HepG2 (cell line): ENCODE measurements at regions not wholly inside any gene's neighbourhood (a gene's known extent, or its start where the extent isn't known, plus 50 kb on each side); places are given as distances from the start of the nearest gene placed in this dataset.

ENCODE experiments used
- ATAC-seq: fragments of 200-7000 bp; cut with Tn5 transposase; 3 replicates; pipeline ENCODE4 v1.9.1; 2020; ENCODE audit warnings: mild to moderate bottlenecking, moderate library complexity
- BruUV-seq: library from RNA; stranded (reverse); fragments of 400-500 nt; replicated peaks from 2 replicates; lab custom pipeline; 2021; lab: Mats Ljungman, UMichigan
- CTCF ChIA-PET: fragments of 300-600 bp; formaldehyde crosslinking; extraction: SDS; loops from one replicate; lab custom pipeline; 2021; ENCODE audit warnings: low total read pairs, inconsistent platforms, low intra/inter-chr PET ratio; lab: Yijun Ruan, JAX
- POLR2A ChIA-PET: fragments of 350-600 bp; sonication (Branson Sonifier 250); formaldehyde crosslinking; loops from one replicate; lab custom pipeline; 2020; ENCODE audit warnings: antibody characterized with exemption, inconsistent platforms; lab: Yijun Ruan, JAX
- DNase-seq: peaks from one replicate; pipeline ENCODE4 v3.0.0-alpha.2; 2015; ENCODE audit warnings: low spot score
- FAIRE-seq: peaks from 3 replicates; lab custom pipeline; 2011; peaks lifted over from hg19 to GRCh38; lab: Jason Lieb, UNC
- H2AFZ ChIP-seq: one replicate; pipeline ENCODE4 v1.6.1; 2011; ENCODE audit warnings: low read length, inconsistent platforms
- H3K27ac ChIP-seq: fragments of 300-600 bp; 3 replicates; pipeline ENCODE4 v1.8.0; 2011; ENCODE audit warnings: mixed run types, mild to moderate bottlenecking, mixed read lengths, low read length, inconsistent platforms; ENCODE audit not compliant: insufficient read depth; ENCODE audit errors: extremely low read length
- H3K27me3 ChIP-seq, 2 experiments: fragments of 200-600 bp in 1 of 2; 2 replicates in 1 of 2; 3 replicates in 1 of 2; pipeline versions ENCODE4 v1.6.0 to v1.8.0; 2011; ENCODE audit warnings: low read length in 2 of 2, mild to moderate bottlenecking in 2 of 2, moderate library complexity in 2 of 2, inconsistent platforms in 1 of 2; ENCODE audit not compliant: insufficient read depth in 2 of 2, control insufficient read depth in 1 of 2
- H3K36me3 ChIP-seq, 2 experiments: fragments of 200-600 bp in 1 of 2; replicated peaks in 1 of 2; 2 replicates in 1 of 2; 3 replicates in 1 of 2; pipeline versions ENCODE4 v1.5.1 to v1.8.0; 2011; ENCODE audit warnings: low read length in 2 of 2, inconsistent platforms in 1 of 2; ENCODE audit not compliant: insufficient read depth in 2 of 2, control insufficient read depth in 1 of 2
- H3K4me1 ChIP-seq: 2 replicates; pipeline ENCODE4 v1.5.1; 2012; ENCODE audit warnings: low read length, inconsistent platforms; ENCODE audit not compliant: insufficient read depth
- H3K4me2 ChIP-seq: 2 replicates; pipeline ENCODE4 v1.6.0; 2011; ENCODE audit warnings: low read depth, low read length, inconsistent platforms
- H3K4me3 ChIP-seq, 3 experiments: fragments of 200-600 bp in 1 of 3; sonication (generic), shearing (Covaris generic) in 1 of 3; replicated peaks in 1 of 3; 2 replicates each; pipeline ENCODE4 v1.5.1; 2011 to 2016; ENCODE audit warnings: low read length in 3 of 3, inconsistent platforms in 2 of 3, low read depth in 2 of 3, mild to moderate bottlenecking in 2 of 3, control low read depth in 1 of 3, mixed read lengths in 1 of 3; ENCODE audit not compliant: insufficient read depth in 1 of 3
- H3K79me2 ChIP-seq: one replicate; pipeline ENCODE4 v1.6.1; 2011; ENCODE audit warnings: low read length, inconsistent platforms; ENCODE audit not compliant: insufficient read depth
- H3K9ac ChIP-seq: 2 replicates; pipeline ENCODE4 v1.6.0; 2011; ENCODE audit warnings: mild to moderate bottlenecking, low read depth, low read length, inconsistent platforms; ENCODE audit not compliant: insufficient read depth
- H3K9me3 ChIP-seq: 2 replicates; pipeline ENCODE4 v1.5.1; 2012; ENCODE audit warnings: mild to moderate bottlenecking, low read length
- H4K20me1 ChIP-seq: 2 replicates; pipeline ENCODE4 v1.6.0; 2011; ENCODE audit warnings: inconsistent platforms, mild to moderate bottlenecking, low read length, moderate library complexity; ENCODE audit not compliant: insufficient read depth
- AGO1 ChIP-seq: fragments of 200-400 bp; formaldehyde crosslinking; IDR thresholded peaks from 2 replicates; pipeline ENCODE4 v1.6.1; 2017; ENCODE audit warnings: mild to moderate bottlenecking, low read depth, low read length, moderate library complexity; ENCODE audit not compliant: poor library complexity, severe bottlenecking
- ATF7-NPFF ChIP-seq: sonication (generic); formaldehyde crosslinking; IDR thresholded peaks from 2 replicates; pipeline ENCODE4 v1.8.1; 2023; ENCODE audit warnings: mild to moderate bottlenecking, low read depth, missing genetic modification reagents, moderate library complexity
- ELF1 ChIP-seq: sonication (generic); formaldehyde crosslinking; IDR thresholded peaks from 2 replicates; pipeline ENCODE4 v1.4.0; 2020; ENCODE audit warnings: missing genetic modification reagents
- HBP1 ChIP-seq: IDR thresholded peaks from 2 replicates; pipeline ENCODE4 v1.6.1; 2016; ENCODE audit warnings: low read depth, control low read depth
- HNRNPH1 ChIP-seq: fragments of 200-400 bp; formaldehyde crosslinking; optimal IDR thresholded peaks from 2 replicates; pipeline ENCODE3; 2017; ENCODE audit warnings: mild to moderate bottlenecking, low read depth, low read length
- HNRNPLL ChIP-seq: fragments of 200-400 bp; formaldehyde crosslinking; IDR thresholded peaks from 2 replicates; pipeline ENCODE4 v1.6.1; 2017; ENCODE audit warnings: mild to moderate bottlenecking, low read depth, low read length; ENCODE audit not compliant: poor library complexity, severe bottlenecking
- MTA3 ChIP-seq: sonication (generic); formaldehyde crosslinking; IDR thresholded peaks from 2 replicates; pipeline ENCODE4 v1.4.0; 2020; ENCODE audit warnings: missing genetic modification reagents
- NPAS2 ChIP-seq: sonication (generic); formaldehyde crosslinking; IDR thresholded peaks from 2 replicates; pipeline ENCODE4 v1.8.0; 2022; ENCODE audit warnings: mild to moderate bottlenecking, missing genetic modification reagents, borderline replicate concordance
- REST ChIP-seq, 2 experiments: IDR thresholded peaks; 2 replicates each; pipeline ENCODE4 v1.6.1; 2011 to 2012; ENCODE audit warnings: low read length in 2 of 2, borderline replicate concordance in 1 of 2, low read depth in 1 of 2, mild to moderate bottlenecking in 1 of 2, moderate library complexity in 1 of 2
- RNF2 ChIP-seq: fragments of 450-650 bp; conservative IDR thresholded peaks from 2 replicates; pipeline ENCODE4 v1.6.1; 2016; ENCODE audit warnings: low read depth
- SRF ChIP-seq: IDR thresholded peaks from 2 replicates; pipeline ENCODE4 v1.6.1; 2011; ENCODE audit warnings: mild to moderate bottlenecking, low read depth, low read length, moderate library complexity
- TP53 ChIP-seq: sonication (generic); formaldehyde crosslinking; conservative IDR thresholded peaks from 2 replicates; pipeline ENCODE4 v1.4.0; 2020; ENCODE audit warnings: missing genetic modification reagents
- U2AF2 ChIP-seq: fragments of 200-400 bp; formaldehyde crosslinking; IDR thresholded peaks from 2 replicates; pipeline ENCODE4 v1.6.1; 2017; ENCODE audit warnings: low read depth, mild to moderate bottlenecking, low read length
- XBP1 ChIP-seq: sonication (generic); formaldehyde crosslinking; IDR thresholded peaks from 2 replicates; pipeline ENCODE4 v1.5.0; 2020; ENCODE audit warnings: missing genetic modification reagents
- ZFP36L1 ChIP-seq: sonication (generic); formaldehyde crosslinking; IDR thresholded peaks from 2 replicates; pipeline ENCODE4 v1.8.0; 2022; ENCODE audit warnings: mild to moderate bottlenecking, missing genetic modification reagents, moderate library complexity
- ZNF234 ChIP-seq: sonication (generic); formaldehyde crosslinking; conservative IDR thresholded peaks from 2 replicates; pipeline ENCODE4 v1.5.1; 2020; ENCODE audit warnings: mild to moderate bottlenecking, missing genetic modification reagents
- ZNF343 ChIP-seq: sonication (generic); formaldehyde crosslinking; IDR thresholded peaks from 2 replicates; pipeline ENCODE4 v1.4.0; 2020; ENCODE audit warnings: mild to moderate bottlenecking, missing genetic modification reagents
- ZNF572 ChIP-seq: sonication (generic); formaldehyde crosslinking; IDR thresholded peaks from 2 replicates; pipeline ENCODE4 v1.5.1; 2020; ENCODE audit warnings: mild to moderate bottlenecking, missing genetic modification reagents
- ZNF772 ChIP-seq: sonication (generic); formaldehyde crosslinking; IDR thresholded peaks from 2 replicates; pipeline ENCODE4 v1.5.0; 2020; ENCODE audit warnings: mild to moderate bottlenecking, missing genetic modification reagents
- WGBS: methylation state at CpG from one replicate; pipeline ENCODE4 v1.1.6; 2017; ENCODE audit warnings: low lambda C conversion rate; 5-methylcytosine and 5-hydroxymethylcytosine counted together
- in situ Hi-C: cut with HindIII; loops from 2 replicates; pipeline ENCODE4 v1.10.0; 2017; ENCODE audit warnings: low pct_unique_long_range_greater_than_20kb; ENCODE audit not compliant: extremely low pct_ligation_motif_present
- intact Hi-C: fragments of 100-400 bp; cut with micrococcal nuclease; formaldehyde crosslinking; loops from one replicate; pipeline ENCODE4 v1.10.0; 2022; ENCODE audit not compliant: unreplicated experiment

- H4K20me1 ChIP-seq = no peaks in the 10 kb centered on the region
- no peak overlapping the region for H3K4me3 ChIP-seq
- FAIRE-seq = no peak
- WGBS = 6% methylated on average over 2 of the region's 2 CpGs
- POLR2A ChIA-PET = no interaction called here
- no peak for DNase-seq
- no peak for ATAC-seq
- H3K9me3 ChIP-seq = no peaks in the 10 kb centered on the region
- H3K36me3 ChIP-seq = no peaks in the 10 kb centered on the region
- intact Hi-C loops (no loop called here), in situ Hi-C loops (no loop called here)
- no peak for TF ChIP-seq NPAS2
- no peak for TF ChIP-seq ELF1 (CRISPR knock-in tag)
- TF ChIP-seq ZNF572 (CRISPR knock-in tag) = no peak
- TF ChIP-seq MTA3 (CRISPR knock-in tag) = no peak
- no peak for TF ChIP-seq ATF7-NPFF (CRISPR knock-in tag)
- no peak for TF ChIP-seq ZFP36L1 (CRISPR knock-in tag)
- TF ChIP-seq AGO1 = no peak
- TF ChIP-seq RNF2 = no peak
- TF ChIP-seq ZNF343 (CRISPR knock-in tag) = no peak
- no peak for TF ChIP-seq XBP1 (CRISPR knock-in tag)
- TF ChIP-seq HNRNPLL = no peak
- no peak for TF ChIP-seq REST (IDR thresholded peaks at IDR 0.05; ENCODE audit: borderline replicate concordance in 1 of 2, low read depth in 1 of 2, low read length in 2 of 2)
- no peak for TF ChIP-seq U2AF2
- no peak for TF ChIP-seq HNRNPH1
- no peak for TF ChIP-seq SRF
- TF ChIP-seq TP53 (CRISPR knock-in tag) = no peak
- TF ChIP-seq ZNF772 = no peak
- TF ChIP-seq ZNF234 (CRISPR knock-in tag) = no peak
- TF ChIP-seq HBP1 (CRISPR knock-in tag) = no peak
- no peak overlapping the region for H3K27ac ChIP-seq
- CTCF ChIA-PET = no interaction called here
- H3K79me2 ChIP-seq = no peaks in the 10 kb centered on the region
- BruUV-seq = no TSS peak
- H2AFZ ChIP-seq = no peak overlapping the region
- no peak overlapping the region for H3K4me2 ChIP-seq
- H3K9ac ChIP-seq = no peak overlapping the region
- H3K27me3 ChIP-seq = no peaks in the 10 kb centered on the region; a peak in 1 of 5 replicates
- no peaks in the 10 kb centered on the region for H3K4me1 ChIP-seq
These were observed 148.8 kb upstream of the SGO1 start for GRCh38 chr3:20334842-20335241.
